ENCODE measurements at regions not wholly inside any gene's neighbourhood (a gene's known extent, or its start where the extent isn't known, plus 50 kb on each side); places are given as distances from the start of the nearest gene placed in this dataset.
"Not testable (repeated sequence)": the region's sequence is repeated elsewhere in the genome, so short reads cannot be mapped to it uniquely, and the experiment has no call there.

DNA sequence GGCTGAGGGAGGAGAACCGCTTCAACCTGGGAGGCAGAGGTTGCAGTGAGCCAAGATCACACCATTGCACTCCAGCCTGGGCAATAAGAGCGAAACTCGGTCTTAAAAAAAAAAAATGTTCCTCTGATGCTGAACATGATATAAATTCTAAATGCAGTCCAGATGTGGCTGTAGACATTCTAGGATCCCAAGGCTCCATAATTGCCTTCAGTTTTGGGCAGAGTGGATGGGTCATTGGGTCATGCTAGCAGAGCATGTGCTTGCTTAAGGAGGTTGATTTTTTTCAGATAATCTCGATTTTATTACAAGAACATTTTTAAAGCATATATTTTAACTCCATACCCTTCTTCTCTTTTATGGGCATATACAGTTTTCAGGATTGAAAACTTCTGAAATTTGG, 112.0 kb downstream of the UTRN start:
- DNase-seq, result no peak

DNA sequence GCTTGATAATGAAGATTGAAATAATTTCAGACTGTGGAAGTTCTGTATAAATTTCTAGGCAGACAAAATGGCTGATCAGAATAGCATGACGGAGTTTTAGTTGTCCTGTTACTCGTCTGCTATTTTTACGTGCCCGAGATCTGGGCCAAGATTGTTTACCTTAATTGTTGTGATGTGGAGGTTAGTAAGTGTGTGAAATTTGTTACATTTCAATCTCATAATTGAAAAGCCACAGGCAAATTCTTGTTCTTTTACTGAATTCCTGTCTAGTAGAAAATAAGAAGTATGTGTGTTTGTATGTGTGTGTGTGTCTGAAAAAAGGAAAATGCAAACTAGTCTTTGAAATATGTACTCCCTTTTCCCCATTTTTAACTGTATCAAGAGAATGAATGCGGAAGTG, 115.2 kb downstream of the UTRN start:
- DNase-seq, result no peak

DNA sequence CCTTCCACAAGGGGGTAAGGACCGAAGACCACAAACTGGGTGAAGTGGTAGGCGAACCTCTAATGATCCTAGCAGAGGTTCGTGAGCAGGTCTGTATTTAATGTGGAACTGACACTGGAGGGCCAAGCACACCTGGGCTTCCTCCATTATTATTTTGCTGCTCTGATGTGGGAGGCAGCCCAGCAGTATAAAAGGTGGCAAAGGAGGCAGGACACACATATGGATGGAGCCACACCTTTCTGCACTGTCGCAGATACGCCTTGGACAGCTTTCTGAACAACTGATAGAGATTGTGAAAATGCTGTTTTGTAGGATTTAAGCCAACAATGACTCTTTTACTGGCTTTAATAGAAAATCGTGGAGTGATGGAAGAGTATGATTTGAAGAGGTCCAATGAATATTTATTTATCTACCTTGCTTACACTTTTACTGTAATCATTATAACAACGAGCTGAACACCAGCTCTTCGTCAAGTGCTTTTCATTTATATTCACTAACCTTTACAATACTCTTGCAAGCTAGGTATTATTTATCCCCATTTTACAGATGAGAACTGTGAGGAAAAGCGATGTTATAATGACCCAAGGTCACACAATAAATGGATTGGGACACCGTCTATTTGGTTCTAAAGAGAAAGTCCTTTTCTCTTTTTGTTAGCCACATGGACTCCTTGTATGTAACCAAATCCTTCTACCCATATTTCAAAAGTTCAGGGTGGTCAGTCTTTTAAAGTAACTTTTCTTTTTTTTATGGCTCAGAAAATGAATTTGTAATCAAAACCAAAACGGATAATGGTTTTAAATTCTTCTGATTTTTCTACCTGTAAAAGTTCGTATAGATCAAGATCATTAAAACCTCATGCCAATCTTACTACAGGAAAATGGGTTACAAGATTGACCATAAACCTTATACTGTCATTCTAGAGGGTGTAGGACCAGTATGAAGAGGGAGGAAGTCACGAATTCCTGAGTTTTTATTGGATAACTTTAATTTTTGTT, 116.9 kb downstream of the UTRN start:
- no peak for DNase-seq

DNA sequence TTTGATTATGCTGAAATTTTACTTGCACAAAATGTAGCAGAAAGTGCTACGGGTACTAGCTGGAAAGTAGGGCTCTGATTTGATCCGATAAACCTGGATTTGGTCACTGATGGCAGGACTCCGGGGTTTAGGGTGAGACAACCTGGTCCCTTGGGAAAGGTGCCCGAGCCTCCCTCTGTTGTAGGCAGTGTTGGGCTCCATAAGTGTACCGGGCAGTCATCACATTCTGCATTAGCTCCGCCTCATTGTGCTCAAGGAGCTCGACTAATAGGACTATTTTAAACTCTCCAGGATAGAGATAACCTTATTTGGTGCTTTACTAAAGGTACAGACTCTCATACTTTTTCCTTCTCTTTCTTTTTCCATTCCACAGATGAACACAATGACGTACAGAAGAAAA, 117.6 kb downstream of the UTRN start:
- DNase-seq, result no peak

DNA sequence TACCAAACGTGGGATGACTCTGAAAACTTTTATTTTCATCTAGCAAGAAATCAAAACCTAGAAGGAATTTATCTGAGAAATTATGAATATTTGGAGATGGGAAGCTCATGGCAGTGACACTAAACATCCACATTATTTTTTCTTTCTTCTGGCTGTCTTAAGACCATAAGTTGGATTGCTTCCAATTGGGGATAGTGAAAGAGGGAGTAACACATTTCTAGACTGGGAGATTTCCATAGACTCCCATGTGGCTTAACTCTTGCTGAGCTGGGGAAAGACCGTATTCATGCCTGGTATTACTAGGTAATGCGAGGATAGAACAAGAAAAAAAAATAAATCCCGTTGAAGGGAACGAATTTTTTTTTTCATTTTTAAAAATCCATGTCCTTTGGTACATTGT, 120.0 kb downstream of the UTRN start:
- DNase-seq, result no peak

DNA sequence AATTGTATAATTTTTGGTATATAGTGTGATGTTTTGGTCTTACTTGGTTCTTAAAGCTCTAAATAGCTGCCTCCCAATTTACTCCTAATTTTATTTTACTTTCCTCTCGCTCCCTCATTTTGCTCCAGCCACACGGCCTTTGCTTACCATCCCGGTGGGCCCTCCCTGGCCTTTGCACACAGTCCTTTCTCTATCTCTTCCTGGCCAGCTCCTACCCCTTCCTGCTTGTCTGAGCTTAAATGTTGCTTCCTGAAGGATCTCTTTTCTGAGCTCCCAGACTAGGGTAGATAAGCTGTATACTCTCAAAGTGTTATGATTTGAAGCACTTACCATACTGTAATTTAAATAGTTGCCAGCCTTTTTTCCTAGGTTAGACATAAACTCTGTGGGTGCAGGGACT, 121.7 kb downstream of the UTRN start:
- no peak for DNase-seq

DNA sequence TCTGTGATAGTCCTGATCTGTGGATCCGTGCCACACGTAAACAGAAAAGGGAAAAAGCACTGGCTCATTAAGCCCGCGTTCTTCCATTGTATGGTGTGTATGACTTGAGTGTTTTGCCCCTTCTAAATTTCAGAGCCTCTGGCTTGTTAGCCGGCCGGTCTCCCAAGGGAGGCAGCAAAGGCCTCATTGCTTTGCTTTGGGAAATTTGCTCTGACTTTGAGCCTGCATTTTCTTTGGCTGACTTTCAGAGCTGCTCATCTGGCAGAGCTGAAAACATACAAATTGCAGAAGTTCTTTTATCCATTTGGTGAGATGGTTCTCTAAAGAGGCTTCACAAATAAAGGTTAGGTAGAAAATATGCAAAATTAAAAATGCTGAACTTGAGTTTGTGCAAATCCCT, 123.0 kb downstream of the UTRN start:
- DNase-seq, result no peak

DNA sequence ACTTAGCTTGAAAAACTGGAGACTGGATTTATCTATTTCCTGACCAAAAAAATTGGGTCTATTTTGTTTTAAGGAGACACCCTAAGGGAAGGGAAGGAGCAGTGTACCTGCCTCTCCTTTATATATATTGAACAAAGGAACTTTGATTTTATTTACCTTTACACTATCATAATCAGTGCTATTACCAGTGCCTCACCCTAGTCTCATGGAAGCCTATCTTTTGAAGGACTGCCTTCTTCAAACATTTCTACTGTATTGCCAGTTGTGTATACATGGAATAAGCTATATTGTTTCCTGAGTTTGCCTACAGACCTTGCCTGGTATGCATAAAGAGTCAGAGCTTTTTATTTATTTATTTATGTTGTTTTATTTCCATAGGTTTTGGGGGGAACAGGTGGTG, 124.9 kb downstream of the UTRN start:
- no peak for DNase-seq

DNA sequence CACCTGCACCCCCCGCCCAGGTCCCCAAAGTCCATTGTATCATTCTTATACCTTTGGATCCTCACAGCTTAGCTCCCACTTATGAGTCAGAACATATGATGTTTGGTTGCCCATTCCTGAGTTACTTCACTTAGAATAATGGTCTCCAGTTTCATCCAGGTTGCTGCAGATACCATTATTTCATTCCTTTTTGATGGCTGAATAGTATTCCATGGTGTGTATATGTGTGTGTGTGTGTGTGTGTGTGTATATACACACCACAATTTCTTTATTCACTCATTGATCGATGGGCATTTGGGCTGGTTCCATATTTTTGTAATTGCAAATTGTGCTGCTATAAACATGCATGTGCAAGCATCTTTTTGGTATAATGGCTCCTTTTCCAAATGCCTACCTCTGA, 125.4 kb downstream of the UTRN start:
- not testable (repeated sequence) for DNase-seq

DNA sequence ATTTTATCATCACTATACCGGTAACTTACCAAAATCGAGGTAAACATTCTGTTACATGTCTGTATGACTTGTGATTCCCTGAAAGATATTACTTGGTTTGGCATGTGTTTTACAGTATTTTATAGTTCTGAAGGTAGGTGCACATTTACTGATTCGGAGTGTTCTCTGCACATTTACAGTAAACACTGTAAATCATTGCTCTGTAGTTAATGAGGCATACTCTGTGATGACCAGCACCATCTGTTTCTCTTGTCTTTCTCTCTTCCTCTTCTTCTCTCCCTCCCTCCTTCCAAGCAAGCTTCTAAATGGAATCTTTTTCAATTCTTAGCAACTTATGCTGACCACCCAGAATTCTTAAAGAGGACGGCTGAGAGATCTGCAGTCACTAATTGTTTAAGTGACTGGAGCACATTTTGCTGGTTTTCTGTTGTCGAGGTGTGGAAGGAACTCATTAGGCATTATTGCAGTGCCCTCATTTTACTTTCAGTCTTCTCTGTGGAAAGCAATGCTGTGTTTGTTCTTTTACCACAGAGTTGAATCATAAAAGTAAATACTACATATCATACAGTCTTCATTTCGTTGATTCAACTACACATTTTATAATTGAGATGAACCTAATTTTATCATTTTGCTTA, 126.5 kb downstream of the UTRN start:
- DNase-seq, result no peak

DNA sequence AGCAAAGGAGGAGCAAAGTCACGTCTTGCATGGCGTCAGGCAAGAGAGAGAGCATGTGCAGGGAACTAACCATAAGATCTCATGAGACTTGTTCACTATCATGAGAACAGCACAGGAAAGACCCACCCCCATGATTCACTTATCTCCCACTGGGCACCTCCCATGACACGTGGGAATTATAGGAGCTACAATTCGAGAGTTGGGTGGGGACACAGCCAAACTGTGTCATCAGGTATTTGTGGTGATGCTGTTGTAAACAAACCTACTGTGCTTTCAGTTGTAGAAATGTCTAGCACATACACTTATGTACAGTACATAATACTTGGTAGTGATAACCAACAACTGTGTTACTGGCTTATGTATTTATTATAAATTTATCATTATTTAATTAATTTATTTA, 128.3 kb downstream of the UTRN start:
- no peak for DNase-seq

DNA sequence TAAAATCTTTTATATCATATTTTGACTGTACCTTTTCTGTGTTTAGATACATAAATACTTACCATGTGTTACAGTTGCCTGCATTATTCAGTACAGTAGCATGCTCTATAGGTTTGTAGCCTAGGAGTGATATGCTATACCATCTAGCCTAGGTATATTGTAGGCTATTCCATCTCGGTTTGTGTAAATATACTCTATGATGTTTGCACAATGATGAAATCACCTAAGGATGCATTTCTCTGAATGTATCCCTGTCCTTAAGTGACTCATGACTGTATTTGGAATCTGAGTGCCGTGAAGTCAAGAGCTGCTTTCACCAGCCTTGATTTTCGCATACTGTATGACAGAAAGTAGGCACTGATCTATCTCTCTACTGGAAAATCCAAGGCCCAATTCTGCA, 129.9 kb downstream of the UTRN start:
- DNase-seq, result no peak

DNA sequence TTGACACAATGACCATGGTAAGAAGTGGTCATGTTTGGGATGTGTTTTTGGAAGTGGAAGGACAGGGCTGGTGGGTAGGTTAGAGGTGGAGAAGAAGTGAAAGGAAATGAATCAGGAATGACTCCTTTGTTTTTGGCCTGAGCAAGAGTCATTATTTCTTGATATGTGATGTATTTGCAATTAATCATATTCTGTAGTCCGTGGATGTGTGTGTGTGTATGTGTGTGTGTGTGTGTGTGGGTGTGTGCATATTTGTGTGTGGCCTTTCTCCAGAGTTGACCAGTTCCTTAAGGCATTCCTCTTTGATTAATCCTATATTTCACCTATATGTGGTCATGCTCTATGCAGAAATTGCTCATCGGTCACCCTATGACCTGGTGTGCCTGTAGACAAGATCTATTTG, 130.7 kb downstream of the UTRN start:
- DNase-seq, result no peak

DNA sequence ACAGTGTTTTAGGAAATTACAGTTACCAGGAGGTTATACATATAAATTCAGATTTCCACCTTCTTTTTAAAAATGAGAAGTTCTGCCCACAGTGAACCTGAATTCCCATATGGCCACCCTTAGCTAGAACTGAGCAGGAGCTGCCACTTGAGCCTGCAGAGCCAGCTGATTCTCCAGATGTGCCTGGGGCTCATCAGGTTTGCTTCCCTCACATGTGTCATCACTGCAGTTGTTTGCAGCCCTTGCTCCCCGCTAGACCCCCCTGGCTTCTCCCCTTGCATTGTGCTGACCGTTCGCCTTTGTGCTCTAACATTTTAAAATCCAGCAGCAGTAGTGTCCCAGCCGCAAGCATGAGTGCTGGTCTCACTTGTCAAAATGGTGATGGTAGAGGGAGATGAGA, 131.1 kb downstream of the UTRN start:
- DNase-seq, result no peak

DNA sequence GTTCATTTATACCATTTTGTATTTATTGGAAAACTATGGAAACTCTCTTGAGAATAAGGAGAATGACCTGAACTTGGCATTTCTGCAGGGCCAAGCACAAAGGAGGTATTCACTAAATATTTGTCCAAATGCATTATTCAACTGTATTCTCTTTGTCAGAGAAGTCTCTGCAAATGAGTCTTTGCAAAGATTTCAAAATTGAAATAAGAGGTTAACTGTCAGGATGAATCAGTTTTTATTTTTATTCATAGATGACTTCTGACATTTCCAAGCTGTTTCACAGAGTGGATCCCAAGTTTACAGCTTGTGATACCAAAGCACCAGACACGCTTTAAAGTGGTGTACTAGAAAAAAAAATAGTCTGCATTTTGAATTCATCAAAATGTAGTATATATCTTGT, 131.6 kb downstream of the UTRN start:
- DNase-seq, result no peak

DNA sequence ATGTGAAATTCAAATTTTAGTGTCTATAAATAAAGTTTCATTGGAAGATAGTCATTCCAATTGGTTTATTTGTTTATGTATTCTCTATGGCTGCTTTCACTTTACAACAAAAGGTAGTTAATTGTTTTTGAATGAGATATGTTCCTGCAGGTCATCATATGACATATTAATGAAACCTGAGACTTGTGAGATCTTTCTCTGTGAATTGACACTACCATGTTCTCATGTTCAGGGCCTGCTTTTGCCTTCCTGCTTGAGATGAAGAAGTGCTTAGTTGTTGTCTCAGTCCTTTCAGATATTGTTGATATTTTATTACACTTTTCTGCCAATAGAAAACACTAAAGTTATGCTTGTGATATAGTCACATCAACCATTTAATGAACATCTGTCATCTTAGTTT, 132.5 kb downstream of the UTRN start:
- no peak for DNase-seq

DNA sequence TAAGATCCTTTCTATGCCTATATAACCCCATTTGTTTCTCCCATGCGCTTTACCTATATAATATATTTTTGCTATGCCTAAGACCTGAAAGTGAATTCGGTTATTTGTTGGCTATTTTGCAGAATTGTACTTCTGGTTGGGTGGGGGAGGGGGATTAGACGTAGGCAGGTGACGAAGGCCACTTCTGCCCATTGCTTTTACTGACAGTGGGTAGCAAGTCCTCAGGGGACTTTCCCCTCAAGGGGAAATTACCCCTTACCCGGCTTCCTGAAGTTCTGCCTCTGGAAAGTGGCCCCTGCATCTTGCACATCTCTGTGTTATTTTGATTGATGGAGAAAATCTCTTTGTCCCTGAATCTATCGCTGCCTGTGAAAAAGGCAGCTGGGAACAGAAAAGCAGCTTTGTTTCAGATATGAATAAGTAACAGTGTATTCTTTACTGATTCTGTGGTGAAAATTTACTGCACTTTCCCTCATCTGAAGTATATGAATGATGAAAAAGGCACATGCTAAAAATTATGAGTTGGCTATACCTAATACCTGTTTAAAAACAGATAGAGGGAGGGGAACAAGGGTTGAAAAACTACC, 133.9 kb downstream of the UTRN start:
- DNase-seq, result no peak

DNA sequence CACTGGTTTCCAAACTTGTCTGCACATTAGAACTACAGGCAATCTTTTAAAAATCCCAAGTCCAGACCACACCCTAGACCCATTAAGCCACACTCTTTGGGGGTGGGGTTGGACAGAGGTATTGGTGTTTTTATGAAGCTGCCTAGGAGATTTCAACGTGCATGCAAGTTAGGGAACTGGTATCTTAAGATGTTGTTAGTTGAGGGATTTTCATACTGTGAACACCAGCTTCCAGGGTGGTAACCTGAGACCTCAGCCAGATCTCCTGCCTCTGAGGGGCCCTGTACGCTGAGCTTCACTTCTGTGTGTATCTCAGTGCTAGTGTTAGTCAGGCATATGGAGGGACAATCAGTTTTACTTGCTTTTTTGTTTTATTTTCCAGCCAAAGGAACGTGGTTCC, 138.0 kb downstream of the UTRN start:
- DNase-seq, result peak; percentile 61

DNA sequence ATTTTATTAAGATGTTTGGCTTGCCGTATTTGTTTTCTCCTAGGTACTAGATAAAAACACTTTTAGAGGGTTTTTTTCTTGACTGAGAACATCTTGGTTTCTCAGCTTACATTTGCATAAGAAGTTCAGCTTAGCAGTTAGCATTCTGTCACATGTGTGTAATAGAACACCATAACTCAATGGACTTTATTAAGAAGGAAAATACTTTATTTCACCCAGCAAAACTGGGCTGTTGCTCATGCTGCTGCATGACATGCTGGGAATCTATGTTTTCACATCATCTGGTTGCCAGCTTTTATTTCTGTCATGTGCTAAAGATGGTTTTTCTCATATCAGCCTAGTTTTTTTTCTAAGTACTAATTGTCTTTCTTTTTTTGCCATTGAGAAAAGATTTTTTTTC, 144.6 kb downstream of the UTRN start:
- DNase-seq, result no peak

DNA sequence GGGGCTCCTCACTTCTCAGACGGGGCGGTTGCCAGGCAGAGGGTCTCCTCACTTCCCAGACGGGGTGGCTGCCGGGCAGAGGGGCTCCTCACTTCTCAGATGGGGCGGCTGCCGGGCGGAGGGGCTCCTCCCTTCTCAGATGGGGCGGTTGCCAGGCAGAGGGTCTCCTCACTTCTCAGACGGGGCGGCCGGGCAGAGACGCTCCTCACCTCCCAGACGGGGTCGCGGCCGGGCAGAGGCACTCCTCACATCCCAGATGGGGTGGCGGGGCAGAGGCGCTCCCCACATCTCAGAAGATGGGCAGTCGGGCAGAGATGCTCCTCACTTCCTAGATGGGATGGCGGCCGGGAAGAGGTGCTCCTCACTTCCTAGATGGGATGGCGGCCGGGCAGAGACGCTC, 148.3 kb downstream of the UTRN start:
- not testable (repeated sequence) for DNase-seq

DNA sequence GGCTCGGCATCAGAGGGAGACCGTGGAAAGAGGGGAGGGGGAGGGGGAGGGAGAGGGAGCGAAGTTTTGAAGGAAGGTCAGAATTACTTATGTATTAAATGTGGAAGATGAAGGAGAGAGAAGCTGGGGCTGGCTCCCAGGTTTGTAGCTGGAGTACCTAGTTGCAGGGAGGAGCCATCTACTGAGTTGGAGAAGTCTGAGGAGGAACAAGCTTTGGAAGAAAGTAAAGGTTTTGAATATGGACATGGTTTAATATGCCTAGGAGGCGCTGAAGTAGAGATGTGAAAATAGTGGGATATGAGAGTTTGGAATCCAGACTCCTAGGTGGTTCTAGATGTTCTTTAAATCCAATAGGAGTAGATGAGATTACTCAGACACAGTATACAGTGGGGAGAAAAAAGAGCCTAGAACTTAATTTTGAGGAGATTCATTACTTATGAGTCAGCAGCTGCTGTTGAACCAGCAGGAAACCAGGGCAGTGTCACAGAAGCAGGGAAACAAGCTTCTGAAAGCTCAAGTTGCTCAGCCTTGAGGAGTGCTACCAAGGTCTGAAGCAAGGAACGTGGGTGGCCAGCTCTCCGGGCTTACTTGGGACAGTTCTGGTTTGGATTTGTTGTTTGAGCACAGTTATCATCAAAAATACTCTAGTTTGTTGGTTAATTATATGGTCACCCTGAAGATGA, 149.3 kb downstream of the UTRN start:
- peak; percentile 71 for DNase-seq

DNA sequence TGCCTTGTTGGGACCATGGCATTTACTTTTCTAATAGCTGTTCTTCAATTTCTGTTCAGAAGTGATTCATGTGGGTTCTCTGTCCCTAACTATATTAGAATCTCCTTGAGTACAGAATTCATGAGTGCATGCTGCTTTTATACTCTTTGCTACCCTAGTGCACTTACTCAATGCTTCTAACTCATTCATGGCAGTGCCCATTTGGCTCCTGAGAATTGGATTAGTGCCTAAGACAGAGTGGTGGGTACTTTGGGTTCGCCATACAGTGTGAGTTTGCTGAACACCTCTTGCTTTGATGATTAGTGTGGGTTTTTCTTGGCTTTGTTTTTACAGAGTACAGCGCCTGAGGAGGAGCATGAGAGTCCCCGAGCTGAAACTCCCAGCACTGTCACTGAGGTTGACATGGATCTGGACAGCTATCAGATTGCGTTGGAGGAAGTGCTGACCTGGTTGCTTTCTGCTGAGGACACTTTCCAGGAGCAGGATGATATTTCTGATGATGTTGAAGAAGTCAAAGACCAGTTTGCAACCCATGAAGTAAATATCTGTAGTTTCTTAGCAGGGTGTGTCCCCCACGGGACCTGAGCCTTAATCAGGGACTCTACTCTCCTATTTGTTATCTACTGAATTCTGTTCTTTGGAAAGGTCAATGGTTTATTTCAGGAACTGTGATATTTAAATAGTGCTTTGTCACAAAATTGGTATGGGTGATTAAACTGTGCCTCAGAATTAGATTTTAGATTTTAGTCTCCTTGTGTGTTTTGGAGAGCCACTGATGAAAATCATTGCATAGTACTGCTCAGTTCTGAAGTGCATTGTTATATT, 150.7 kb downstream of the UTRN start:
- no peak for DNase-seq

DNA sequence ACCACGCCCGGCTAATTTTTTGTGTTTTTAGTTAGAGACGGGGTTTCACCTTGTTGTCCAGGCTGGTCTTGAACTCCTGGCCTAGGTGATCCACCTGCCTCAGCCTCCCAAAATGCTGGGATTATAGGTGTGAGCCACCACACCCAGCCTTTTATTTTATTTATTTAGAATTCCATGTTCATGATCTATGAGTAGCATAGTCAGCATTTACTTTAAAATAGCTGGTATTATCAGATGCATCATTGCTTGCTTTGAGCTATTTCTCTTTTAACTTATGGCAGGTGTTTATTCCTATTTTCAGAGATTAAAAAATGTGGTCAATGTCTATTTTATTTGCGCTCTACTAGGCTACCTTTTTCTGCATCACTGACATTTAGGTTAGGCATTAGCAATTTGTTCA, 152.0 kb downstream of the UTRN start:
- DNase-seq, result no peak

Data from islet precursor cell (in vitro differentiated cells).